SW 1271 (cell line): ENCODE measurements at regions not wholly inside any gene's neighbourhood (a gene's known extent, or its start where the extent isn't known, plus 50 kb on each side); places are given as distances from the start of the nearest gene placed in this dataset.
A peak's percentile ranks its signal among the peaks of the same experiment; 100 is the strongest.
"Not testable (repeated sequence)": the region's sequence is repeated elsewhere in the genome, so short reads cannot be mapped to it uniquely, and the experiment has no call there.

Experiments
- DNase-seq, 2 experiments: peaks; one replicate each; lab custom pipeline; 2025; lab: John Stamatoyannopoulos, UW

DNA sequence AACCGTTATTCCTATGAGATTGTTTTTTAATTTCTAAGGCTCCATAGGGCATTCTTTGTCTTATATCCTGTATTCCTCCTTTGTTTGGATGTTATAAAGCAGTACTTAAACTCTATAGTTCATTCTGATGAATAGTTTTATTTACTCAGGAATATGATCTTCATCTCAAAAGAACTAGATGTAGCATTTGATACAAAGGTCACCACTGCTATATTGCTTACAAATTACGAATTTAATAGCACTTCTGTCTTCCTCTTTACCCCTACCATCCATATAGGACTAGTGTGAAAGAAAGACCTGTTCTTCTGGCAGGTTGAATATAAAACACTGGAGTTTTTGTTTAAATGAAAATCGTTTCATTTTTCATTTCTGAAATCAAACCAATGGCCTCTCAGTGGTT is 468.1 kb upstream of the CXADR start:
- no peak for DNase-seq

DNA sequence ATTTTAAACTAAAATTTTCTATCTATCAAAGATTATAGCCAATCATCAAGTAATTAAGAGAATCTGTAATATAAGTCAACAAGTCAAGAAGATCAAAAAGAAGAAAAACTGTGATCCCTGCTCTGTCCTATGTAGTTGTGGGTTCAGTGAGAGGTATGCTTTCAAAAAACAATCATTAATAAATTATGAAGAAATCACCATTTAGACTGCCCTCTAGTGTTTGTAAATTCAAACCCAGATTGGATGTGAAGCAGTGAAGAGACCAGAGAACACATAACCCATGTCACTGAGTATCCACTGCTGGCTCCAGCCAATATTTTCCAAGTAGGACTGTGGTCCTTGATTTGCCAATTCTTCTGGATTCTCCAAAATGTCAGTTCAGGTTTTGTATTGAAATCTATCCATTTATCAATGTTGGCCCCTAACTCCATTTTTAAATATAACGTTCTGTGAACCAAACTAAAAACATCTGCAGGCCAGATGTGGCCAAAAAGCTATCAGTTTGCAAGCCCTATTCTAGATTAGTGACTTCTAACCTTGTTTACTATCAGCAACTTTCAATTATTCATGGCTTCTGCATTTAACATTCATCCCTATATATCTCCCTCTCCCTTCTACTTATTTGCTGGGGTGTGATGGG is 467.5 kb upstream of the CXADR start:
- peak in 1 of 2 experiments; percentile 26 for DNase-seq

DNA sequence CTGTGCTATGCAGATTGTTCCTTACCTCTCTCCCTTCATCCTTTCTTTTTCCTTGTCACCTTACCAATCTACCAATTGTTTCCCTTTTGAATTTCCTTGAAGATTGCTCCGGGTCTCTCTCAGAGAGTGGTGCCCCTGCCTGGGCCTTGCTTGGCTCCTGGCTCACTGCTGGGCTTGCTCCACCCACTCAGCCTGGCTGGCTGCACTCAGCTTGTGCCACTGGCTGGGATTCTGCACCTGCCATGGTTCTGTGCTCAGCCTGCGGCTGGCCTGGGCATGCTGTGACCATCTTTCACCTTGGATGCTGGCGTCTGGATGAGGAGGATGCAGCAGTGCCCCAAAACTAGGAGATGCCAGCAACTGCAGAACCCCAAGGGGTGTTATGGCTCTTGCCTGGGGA is 463.9 kb upstream of the CXADR start:
- no peak for DNase-seq

DNA sequence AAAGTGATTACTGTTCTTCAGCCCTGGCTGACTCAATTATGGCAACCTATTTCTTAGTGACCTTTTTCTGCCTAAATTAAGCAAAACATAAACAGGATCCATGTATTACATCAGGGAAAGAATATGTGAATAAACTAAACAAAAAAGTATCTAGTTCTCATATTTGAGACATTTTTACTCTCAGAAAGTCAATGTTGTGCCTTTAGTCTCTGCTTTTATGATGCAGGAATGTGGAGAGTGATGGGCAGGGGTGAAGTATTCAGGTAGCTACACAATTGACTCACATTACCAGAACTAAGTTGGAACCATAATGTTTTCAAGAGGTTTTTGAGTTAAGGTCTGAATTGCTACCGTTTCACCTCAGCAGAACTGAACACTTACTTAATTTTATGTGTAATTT is 462.7 kb upstream of the CXADR start:
- DNase-seq = no peak

DNA sequence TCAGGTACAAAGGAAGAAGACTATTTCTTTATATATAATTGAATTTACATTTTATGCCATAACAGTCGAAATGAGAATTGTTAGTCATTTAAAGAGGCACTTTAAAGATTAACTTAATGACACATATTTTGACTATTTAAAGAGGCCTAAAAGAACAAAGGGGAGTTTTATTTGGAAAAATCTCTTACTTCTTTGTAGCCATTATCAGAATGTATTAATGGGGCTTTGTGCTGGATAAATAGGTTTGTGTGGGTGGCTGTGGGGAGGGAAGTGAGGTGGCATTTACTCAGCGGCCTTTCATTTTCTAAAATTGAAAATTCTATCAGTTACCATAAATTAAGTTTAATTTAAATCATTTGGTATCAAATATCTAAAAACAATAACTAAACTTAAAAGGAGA is 462.2 kb upstream of the CXADR start:
- DNase-seq = no peak

DNA sequence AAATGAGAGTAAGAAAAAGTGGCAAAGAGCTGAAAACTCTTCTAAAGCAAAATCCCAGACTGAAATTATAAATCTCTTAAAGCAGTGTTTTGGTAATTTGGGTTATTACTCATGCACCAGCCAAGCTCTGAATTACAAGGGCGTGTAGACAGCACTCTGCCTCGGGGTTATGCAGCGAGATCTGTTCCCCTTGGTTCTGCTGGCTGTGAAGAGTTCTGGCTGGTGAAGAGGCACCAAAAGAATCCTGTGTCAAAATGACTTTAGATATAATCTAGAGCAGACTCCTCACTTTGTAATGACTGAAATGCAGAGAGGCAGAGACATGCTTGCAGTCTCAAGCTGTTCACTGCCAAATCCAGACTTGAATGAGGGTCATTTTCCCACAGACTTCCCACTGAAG is 461.8 kb upstream of the CXADR start:
- no peak for DNase-seq

DNA sequence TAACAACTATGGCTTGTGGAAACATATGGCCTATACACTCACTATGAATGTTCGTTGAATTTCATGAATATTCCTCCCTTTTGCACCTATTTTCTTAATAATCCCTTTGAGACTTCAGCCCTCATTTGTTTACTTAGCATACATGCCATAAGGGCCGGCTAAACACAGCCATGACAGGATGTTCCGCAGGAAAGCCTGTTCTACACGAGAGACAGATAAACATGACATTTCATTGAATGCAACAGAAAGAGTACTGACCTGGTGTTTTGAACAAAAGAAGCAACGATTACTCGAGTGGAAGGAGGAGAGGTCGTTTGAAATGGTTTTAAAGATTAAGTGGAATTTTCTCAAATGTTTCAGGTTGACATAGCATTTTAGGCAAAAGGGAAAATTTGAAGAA is 459.5 kb upstream of the CXADR start:
- DNase-seq = no peak

DNA sequence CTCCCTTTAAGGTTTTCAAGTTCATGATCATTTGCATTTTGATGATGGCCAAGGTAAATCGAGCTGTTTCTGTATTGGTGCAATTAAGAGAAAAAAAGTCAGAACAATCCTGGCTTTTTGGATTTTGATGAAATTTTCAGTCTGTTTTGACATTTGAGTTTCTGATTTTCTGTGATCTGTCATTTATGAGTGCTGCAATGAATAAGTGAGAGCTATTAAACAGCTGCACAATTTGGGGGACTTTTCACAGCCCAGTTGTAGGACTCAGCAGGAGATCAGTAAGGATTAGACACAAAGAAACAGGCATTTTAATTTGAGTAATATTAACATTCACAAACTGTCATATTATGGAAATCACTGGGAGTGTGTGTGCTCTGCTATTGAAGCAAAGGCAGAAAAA is 452.9 kb upstream of the CXADR start:
- DNase-seq = no peak

DNA sequence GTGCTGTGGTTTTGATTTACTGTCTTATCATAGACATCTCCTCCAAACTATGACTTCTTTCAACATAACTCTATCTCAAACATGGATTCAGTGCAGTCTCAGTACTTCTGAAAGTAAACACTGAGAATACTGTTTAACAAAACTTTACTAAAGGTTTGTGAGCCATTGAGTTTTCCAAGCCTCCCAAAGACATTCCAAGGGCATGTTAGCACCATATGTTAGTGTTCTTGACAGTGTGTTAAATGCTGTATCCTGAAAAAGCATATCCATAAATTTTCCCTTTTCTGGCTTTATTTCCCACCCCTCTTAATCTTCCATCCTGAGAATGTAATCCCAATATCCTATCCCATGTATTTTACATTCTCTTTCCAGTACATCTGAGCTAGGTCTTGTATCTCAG is 446.8 kb upstream of the CXADR start:
- DNase-seq = no peak

DNA sequence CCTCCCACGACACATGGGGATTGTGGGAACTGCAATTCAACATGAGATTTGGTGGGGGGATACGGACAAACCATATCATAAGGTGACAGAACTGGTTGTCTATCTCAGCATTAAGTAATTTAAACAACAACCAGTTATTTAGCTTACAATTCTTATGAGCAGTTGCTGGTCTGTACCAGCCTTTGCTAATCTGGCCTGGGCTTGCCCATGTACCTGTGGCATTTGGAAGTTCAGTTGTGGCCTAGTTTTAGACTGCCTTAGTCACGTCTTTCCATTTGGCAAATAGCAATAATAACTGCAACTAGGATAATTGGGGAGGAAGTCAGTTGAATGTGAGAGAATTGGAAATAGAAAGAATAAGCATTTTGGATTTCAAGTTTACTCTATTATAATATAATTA is 441.8 kb upstream of the CXADR start:
- no peak for DNase-seq

DNA sequence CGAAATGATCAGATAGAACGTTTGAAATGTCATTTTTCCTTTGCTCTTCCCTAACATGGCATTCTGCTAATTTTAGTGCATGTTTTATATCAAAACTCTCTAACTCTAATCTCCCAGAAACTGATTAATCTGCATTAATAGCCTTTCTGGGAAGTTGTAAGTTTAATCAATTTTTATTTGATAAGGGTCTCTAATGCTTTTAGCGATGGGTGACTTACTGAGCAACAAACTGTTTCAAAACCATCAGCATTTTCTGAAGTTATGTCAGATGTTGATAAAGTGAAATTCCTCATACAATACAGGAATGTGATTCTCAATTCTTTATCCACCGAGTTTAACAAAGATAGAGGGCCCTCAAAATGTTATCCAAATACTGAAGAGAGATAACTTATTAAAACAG is 431.6 kb upstream of the CXADR start:
- DNase-seq = no peak

DNA sequence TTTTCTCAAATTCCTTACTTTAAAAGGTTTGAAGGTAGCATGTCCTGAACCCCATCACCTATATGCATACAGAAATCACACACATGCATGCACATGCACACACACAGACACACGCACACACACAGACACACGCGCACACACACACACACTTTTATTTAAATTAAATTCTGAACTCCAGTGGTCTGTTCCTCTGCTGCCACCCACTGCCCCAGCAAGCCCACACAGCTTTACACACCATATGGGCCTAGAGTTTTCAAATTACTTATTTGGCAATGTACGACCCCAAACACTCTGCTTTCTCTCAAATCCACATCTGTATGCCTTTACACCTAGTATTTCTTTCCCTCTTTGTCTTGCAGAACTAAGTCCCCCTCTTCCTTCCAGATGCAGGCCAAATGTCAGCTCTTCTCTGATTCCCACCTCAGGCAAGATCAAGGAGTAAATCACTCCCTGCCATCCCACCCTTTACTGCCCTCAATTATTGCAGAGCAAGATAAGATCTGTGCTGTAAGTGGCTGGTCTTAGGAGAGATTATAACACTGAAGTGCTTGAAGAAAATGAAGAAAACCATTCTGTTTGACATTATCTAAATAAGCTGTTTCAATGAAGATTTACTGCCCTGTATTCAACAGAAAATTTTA is 429.9 kb upstream of the CXADR start:
- no peak for DNase-seq

DNA sequence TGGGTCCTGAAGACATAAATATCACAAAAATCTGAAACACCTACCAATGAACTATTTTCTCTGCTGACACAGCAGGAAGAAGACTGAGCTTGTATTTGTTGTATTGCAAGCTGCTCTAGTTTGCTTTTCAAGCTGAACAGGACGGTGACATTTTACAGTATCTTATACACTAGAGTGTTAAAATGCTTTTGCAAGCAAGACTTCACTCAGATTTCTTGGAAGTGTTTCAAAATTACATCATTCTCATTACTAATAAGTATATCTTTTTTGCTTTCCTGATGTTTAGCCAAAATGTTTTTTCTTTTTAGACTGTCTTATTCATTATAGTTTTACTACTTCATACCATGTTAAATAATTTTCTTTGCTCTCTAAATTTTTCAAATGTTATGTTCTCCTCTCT is 427.1 kb upstream of the CXADR start:
- DNase-seq = no peak

DNA sequence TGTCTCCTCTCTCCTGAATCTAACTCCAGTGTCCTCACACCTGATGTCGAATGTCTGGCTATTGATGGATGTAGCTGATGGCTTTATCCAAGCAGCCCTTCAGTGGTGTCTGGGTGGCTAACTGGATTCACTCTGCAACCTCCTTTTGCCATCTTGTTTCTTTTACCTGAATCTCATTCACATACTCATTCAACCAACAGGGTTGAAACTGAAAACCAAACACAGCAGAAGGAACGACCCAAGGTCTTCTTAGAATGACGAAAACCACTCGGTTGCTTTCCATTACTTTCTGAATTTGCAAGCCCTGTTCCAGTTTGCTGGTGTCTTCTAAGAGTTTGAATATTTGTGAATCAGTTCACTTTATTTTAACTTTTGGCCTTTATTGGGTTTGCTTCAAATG is 424.3 kb upstream of the CXADR start:
- no peak for DNase-seq

DNA sequence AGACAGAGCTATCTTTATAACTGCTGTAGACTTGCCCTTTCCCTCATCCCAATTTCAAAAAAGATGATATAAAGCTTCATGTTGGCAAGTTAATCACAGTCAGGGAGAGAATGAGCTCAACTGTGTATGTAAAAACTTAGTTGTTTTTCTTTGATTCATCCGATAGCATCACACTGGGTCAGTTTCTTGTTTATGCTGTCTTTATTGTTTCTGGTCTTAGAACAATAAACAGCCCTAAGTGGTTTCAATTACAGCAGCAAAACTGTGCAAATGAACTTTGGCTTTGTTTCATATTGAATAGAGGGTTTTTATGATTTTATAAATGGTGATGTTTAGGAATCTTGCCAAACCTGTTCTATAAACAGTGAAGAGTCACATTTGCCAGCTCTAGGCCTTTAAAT is 423.8 kb upstream of the CXADR start:
- no peak for DNase-seq

DNA sequence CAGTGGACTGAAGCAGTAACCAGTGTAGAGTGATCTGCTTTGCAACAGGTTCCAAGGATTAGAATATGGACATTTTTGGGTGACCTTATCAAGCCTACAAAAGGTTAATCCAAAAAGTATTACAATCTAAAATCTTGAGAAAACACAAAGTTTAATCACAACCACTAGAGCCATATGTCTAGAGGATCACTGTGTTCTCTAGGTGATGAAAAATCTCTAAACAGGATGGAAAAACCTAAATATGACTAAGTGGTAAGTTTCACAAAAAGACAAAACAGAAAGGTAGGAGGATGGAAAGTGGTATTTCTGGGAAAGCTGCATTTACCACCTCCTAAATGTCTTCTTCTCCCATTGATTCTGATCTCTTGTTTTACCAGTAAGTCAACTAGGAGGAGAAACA is 411.1 kb upstream of the CXADR start:
- DNase-seq = no peak

DNA sequence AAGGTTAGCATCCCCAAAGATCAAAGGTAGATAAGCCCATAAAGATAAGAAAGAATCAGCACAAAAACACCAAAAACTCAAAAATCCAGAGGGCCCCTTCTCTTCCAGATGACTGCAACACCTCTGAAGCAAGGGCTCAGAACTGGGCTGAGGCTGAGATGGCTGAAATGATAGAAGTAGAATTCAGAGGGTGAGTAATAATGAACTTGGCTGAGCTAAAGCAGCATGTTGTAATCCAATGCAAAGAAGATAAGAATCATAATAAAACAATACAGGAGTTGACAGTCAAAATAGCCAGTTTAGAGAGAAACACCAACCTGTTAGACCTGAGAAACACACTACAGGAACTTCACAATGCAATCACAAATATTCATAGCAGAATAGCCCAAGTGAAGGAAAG is 406.9 kb upstream of the CXADR start:
- DNase-seq = no peak

DNA sequence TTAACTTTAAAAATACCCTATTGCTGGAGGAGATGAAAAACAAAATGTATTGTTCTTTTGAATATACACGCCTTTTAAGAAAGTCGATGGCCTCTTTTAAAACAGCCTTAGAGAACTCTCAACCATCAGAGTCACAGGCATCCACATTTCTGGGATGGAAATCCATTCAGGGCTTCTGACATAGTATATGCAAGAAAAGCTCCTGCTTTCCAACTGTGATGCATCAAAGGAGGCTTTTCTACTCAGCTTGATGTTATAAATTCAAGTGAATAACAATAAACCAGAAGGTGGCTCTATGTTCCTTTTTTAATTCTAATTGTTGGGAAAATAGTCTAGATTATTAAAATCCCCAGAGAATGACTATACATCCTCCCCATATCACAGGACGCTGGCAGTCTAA is 398.8 kb upstream of the CXADR start:
- no peak for DNase-seq

DNA sequence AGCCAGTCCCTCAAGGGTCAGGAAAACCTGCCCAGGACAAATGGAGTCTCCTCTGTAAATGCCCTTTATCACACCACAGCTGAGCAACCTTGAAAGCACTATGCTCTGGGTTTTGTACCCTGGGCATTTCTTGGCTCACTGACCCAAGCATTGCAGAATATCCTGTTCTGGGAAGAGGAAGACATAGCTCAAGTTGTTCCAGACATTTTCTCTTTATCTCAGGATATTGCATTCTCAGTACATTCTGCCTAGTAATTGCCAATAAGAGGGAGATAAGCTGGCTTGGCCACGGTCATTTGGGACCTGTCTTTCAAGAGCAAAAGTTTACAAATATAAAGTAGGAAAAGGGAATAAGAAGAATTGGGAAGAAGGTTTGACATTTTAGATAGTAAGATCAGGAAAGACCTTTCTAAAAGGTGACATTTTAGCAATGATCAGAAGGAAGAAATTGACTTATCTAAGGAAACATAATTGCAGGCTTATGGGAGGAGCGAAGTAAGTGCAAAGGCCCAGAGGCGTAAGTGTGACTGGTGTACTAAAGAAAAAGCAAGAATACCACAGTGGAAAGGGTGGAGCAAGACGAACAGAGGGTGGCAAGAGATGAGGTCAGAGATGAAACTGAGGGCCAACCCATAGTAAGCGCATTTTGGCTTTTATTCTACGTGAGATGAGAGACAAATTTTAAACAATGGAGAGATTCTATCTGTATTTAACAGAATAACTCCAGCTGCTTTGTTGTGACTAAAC is 394.0 kb upstream of the CXADR start:
- DNase-seq = no peak

DNA sequence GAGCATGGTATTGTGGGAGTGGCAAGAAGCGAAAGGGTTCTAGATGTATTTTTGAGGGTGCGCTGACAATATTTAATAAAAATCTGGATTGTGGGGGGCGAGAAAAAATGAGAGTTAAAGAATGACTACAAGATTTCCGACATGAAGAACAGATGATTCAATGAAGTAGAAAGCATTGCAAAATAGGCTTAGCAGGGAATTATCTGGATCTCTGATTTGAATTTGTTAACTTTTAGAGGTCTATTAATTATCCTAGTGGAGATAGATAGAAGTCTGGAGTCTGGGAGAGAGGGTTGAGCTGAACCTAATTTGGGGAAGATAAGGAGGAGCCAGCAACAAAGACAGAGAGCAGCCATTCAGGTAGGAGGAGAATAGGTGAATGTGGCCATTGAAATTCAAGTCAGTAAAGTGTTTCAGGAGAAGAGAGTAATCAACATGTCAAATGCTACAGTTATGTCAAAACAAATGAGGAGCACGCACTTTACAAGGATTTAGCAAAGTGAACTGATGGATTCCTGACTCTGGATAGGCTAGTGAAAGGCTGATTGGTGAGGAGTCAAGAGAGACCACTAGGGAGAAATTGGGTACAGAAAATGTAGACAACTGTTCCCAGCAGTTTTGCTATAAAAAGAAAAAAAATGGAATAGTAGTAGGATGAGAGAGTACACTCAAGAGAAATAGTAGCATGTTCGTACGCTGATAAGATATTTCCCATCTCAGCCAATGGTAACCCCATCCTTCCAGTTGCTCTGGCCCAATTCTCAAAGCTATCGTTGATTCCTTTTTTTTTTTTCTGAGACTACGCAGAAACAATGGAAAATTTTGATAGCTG is 393.2 kb upstream of the CXADR start:
- DNase-seq = no peak

DNA sequence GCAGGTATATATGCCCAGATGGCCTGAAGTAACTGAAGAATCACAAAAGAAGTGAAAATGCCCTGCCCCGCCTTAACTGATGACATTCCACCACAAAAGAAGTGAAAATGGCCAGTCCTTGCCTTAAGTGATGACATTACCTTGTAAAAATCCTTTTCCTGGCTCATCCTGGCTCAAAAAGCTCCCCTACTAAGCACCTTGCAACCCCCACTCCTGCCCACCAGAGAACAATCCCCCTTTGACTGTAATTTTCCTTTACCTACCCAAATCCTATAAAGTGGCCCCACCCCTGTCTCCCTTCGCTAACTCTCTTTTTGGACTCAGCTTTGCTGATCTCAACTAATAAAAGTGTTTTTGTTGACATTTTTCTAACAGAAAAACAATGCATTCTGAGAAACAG is 385.4 kb upstream of the CXADR start:
- not testable (repeated sequence) for DNase-seq

DNA sequence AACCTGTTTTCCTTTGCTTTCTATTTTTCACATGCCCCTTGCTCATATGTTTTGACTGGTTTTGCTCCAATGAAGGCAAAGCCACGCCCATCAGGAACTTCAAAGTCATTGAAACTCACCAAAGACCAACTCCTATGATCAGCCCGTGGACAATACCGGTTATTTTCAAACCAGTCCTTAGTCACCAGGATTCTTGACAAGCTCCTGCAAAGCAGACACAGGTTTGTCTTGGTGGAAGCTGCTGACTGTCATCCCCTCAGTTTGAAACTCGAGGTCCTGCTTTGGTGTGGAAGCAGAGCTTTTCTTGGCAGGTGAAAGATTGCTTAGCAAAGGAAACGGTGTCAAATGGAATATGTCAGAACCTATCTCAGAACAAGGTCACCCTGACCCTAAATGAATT is 384.7 kb upstream of the CXADR start:
- no peak for DNase-seq

DNA sequence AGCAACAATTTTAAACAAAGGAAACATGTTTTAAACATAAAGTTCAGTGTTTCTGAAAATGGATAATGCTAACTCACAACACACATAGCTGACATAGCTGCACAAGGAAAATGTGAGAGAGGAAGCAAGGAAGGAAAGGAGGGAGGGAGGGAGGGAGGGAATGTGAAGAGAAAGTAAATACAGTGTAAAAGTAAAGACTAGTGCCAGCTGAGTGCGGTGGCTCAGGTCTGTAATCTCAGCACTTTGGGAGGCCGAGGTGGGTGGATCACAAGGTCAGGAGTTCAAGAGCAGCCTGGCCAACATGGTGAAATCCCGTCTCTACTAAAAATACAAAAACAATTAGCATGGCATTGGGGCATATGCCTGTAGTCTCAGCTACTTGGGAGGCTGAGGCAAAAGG is 373.7 kb upstream of the CXADR start:
- not testable (repeated sequence) for DNase-seq
